HG03432 (cell line): ENCODE measurements at regions not wholly inside any gene's neighbourhood (a gene's known extent, or its start where the extent isn't known, plus 50 kb on each side); places are given as distances from the start of the nearest gene placed in this dataset.

ENCODE experiments used
- ATAC-seq: cut with Tn5 transposase; IDR thresholded peaks from one replicate; pipeline ENCODE4 v1.9.1; 2021; ENCODE audit warnings: mild to moderate bottlenecking, moderate library complexity; ENCODE audit not compliant: unreplicated experiment

GRCh38 chr10:121290674-121291073 is 307.6 kb downstream of the FGFR2 start:
- no peak for ATAC-seq

GRCh38 chr10:121291376-121291775 is 306.9 kb downstream of the FGFR2 start:
- ATAC-seq, result no peak

- no peak for ATAC-seq
Measured at GRCh38 chr10:121291823-121292222, 306.4 kb downstream of the FGFR2 start.

GRCh38 chr10:121292321-121292720 is 305.9 kb downstream of the FGFR2 start:
- no peak for ATAC-seq

GRCh38 chr10:121293110-121293509 is 305.1 kb downstream of the FGFR2 start:
- no peak for ATAC-seq

- no peak for ATAC-seq
Measured at GRCh38 chr10:121294630-121295029, 303.6 kb downstream of the FGFR2 start.

GRCh38 chr10:121296378-121296777 is 301.9 kb downstream of the FGFR2 start:
- ATAC-seq, result no peak

- ATAC-seq, result no peak
Measured at GRCh38 chr10:121296881-121297585, 301.2 kb downstream of the FGFR2 start.

GRCh38 chr10:121300723-121301122 is 297.5 kb downstream of the FGFR2 start:
- no peak for ATAC-seq

- ATAC-seq, result no peak
Measured at GRCh38 chr10:121302541-121303180, 295.6 kb downstream of the FGFR2 start.

GRCh38 chr10:121303287-121303890 is 294.9 kb downstream of the FGFR2 start:
- no peak for ATAC-seq

GRCh38 chr10:121305066-121305465 is 293.2 kb downstream of the FGFR2 start:
- ATAC-seq, result no peak

GRCh38 chr10:121306159-121306673 is 292.0 kb downstream of the FGFR2 start:
- ATAC-seq, result no peak

- ATAC-seq, result no peak
Measured at GRCh38 chr10:121307411-121307980, 290.7 kb downstream of the FGFR2 start.

- no peak for ATAC-seq
Measured at GRCh38 chr10:121308020-121308419, 290.2 kb downstream of the FGFR2 start.

GRCh38 chr10:121309164-121309563 is 289.1 kb downstream of the FGFR2 start:
- no peak for ATAC-seq

GRCh38 chr10:121310151-121310711 is 288.0 kb downstream of the FGFR2 start:
- ATAC-seq, result no peak

- no peak for ATAC-seq
Measured at GRCh38 chr10:121311812-121312443, 286.3 kb downstream of the FGFR2 start.

GRCh38 chr10:121312587-121312986 is 285.7 kb downstream of the FGFR2 start:
- ATAC-seq, result no peak

GRCh38 chr10:121313119-121313875 is 284.9 kb downstream of the FGFR2 start:
- ATAC-seq, result no peak
